ENCODE measurements at regions not wholly inside any gene's neighbourhood (a gene's known extent, or its start where the extent isn't known, plus 50 kb on each side); places are given as distances from the start of the nearest gene placed in this dataset.
A peak's percentile ranks its signal among the peaks of the same experiment; 100 is the strongest.

DNA sequence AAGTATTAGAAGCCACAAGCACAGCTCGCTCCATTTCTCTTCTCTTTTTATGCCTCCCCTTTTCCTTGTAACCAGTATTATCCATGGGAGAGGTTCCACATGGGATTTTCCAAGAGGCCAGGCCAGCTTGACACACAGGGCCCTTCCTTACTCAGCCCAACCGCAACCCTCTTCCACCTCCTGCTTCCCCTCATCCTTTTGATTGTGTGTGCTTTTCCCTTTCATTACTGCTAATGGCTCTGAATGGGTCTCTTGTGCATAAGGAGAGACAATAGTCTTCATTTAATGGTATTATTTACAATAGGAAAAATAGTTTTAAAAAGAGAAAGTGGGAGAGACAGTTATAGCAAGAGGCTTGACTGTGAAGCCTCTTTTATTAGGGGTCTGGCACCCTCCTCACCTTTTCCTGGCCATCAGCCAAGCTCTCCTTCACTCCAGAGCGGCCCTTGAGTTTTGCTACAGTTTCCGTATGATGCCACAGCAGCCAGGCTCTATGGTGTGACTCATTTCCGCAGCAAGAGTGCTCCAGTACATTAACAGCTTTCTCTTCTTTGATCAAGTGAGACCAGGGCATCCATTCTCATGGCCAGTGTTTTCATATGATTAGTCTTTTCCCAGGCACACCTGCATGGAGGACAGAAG lies 579.5 kb downstream of the TFAP2B start (continued):
- TF ChIP-seq, protein P1, sequence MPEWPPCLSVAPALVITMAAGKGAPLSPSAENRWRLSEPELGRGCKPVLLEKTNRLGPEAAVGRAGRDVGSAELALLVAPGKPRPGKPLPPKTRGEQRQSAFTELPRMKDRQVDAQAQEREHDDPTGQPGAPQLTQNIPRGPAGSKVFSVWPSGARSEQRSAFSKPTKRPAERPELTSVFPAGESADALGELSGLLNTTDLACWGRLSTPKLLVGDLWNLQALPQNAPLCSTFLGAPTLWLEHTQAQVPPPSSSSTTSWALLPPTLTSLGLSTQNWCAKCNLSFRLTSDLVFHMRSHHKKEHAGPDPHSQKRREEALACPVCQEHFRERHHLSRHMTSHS (tag by site-specific recombination; IDR thresholded peaks at IDR 0.05) = no peak
- TF ChIP-seq ZNF830 (tag by site-specific recombination; IDR thresholded peaks at IDR 0.05; ENCODE audit: low read depth) (no peak), OVOL3 (tag by site-specific recombination; IDR thresholded peaks at IDR 0.05) (no peak), ZNF623 (tag by site-specific recombination; IDR thresholded peaks at IDR 0.05) (no peak), WT1 (tag by site-specific recombination; IDR thresholded peaks at IDR 0.05) (no peak), ZNF792 (tag by site-specific recombination; IDR thresholded peaks at IDR 0.05) (no peak), ZNF202 (tag by site-specific recombination; IDR thresholded peaks at IDR 0.05; ENCODE audit: borderline replicate concordance) (no peak)
- TF ChIP-seq, protein P2, sequence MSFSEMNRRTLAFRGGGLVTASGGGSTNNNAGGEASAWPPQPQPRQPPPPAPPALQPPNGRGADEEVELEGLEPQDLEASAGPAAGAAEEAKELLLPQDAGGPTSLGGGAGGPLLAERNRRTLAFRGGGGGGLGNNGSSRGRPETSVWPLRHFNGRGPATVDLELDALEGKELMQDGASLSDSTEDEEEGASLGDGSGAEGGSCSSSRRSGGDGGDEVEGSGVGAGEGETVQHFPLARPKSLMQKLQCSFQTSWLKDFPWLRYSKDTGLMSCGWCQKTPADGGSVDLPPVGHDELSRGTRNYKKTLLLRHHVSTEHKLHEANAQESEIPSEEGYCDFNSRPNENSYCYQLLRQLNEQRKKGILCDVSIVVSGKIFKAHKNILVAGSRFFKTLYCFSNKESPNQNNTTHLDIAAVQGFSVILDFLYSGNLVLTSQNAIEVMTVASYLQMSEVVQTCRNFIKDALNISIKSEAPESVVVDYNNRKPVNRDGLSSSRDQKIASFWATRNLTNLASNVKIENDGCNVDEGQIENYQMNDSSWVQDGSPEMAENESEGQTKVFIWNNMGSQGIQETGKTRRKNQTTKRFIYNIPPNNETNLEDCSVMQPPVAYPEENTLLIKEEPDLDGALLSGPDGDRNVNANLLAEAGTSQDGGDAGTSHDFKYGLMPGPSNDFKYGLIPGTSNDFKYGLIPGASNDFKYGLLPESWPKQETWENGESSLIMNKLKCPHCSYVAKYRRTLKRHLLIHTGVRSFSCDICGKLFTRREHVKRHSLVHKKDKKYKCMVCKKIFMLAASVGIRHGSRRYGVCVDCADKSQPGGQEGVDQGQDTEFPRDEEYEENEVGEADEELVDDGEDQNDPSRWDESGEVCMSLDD (tag by site-specific recombination; IDR thresholded peaks at IDR 0.05) = no peak

GRCh38 chr6:51398793-51399192 lies 580.1 kb downstream of the TFAP2B start:
- Histone ChIP-seq H3K36me3 (ENCODE audit: control insufficient read depth in 2 of 2, insufficient read depth in 1 of 2, low read length in 2 of 2) (no peaks in the 10 kb centered on the region), H3K4me3 (ENCODE audit: low read depth, low read length) (no peak overlapping the region), H3K27ac (ENCODE audit: extremely low read depth, low read depth, low read length) (no peak overlapping the region), H3K9me3 (ENCODE audit: control insufficient read depth, insufficient read depth, low read depth, low read length) (no peaks in the 10 kb centered on the region), H3K4me1 (ENCODE audit: control insufficient read depth, insufficient read depth, low read length) (no peaks in the 10 kb centered on the region)
- CTCF ChIA-PET = interaction anchor here (0.8 kb wide), 1 partner anchor 845 kb away, joined by 4 read pairs; no protein-coding TSS in a partner anchor
- POLR2A ChIA-PET = no interaction called here
- no peak for TF ChIP-seq ZNF596 (tag by site-specific recombination; IDR thresholded peaks at IDR 0.05)
- no peak for TF ChIP-seq ZNF626 (tag by site-specific recombination; IDR thresholded peaks at IDR 0.05)
- no peak for TF ChIP-seq ZNF544 (tag by site-specific recombination; IDR thresholded peaks at IDR 0.05)
- TF ChIP-seq, protein P3, sequence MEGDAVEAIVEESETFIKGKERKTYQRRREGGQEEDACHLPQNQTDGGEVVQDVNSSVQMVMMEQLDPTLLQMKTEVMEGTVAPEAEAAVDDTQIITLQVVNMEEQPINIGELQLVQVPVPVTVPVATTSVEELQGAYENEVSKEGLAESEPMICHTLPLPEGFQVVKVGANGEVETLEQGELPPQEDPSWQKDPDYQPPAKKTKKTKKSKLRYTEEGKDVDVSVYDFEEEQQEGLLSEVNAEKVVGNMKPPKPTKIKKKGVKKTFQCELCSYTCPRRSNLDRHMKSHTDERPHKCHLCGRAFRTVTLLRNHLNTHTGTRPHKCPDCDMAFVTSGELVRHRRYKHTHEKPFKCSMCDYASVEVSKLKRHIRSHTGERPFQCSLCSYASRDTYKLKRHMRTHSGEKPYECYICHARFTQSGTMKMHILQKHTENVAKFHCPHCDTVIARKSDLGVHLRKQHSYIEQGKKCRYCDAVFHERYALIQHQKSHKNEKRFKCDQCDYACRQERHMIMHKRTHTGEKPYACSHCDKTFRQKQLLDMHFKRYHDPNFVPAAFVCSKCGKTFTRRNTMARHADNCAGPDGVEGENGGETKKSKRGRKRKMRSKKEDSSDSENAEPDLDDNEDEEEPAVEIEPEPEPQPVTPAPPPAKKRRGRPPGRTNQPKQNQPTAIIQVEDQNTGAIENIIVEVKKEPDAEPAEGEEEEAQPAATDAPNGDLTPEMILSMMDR (tag by site-specific recombination; IDR thresholded peaks at IDR 0.05) = 0 out of 2 replicates have a peak, but pooled peaks have one; percentile 8
- no peak for TF ChIP-seq ZNF76 (tag by site-specific recombination; IDR thresholded peaks at IDR 0.05; ENCODE audit: borderline replicate concordance, low read depth)
- TF ChIP-seq ZNF398 (tag by site-specific recombination; IDR thresholded peaks at IDR 0.05) = no peak
- TF ChIP-seq KLF1 (tag by site-specific recombination; IDR thresholded peaks at IDR 0.05) = no peak

DNA sequence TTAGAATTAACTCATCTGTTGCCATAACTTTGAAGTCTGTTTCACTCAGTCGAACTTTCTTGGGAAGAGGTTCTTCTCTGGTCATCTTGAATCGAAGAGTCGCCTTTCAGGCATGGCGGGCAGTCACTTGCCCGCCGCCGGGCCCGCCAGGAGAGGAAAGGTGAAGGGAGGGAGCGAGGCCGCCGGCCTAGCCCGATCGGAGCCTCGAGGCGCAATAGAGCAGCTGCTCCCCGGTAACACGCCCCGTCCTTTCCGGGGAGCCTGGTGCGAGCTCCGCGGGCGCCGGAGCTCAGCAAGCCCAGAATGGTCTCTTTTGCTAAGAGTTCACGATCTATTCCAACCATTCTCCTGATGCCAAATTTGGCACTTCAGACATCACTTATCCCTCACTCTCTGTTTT lies 591.8 kb downstream of the TFAP2B start:
- H3K36me3 ChIP-seq (ENCODE audit: control insufficient read depth in 2 of 2, insufficient read depth in 1 of 2, low read length in 2 of 2) = no peaks in the 10 kb centered on the region
- H3K9me3 ChIP-seq (ENCODE audit: control insufficient read depth, insufficient read depth, low read depth, low read length) = no peaks in the 10 kb centered on the region
- H3K4me1 ChIP-seq (ENCODE audit: control insufficient read depth, insufficient read depth, low read length) = no peaks in the 10 kb centered on the region
- H3K4me3 ChIP-seq (ENCODE audit: low read depth, low read length) = no peak overlapping the region
- ChIA-PET CTCF (interaction anchor here (0.5 kb wide), 1 partner anchor 516 kb away, joined by 4 read pairs; no protein-coding TSS in a partner anchor), POLR2A (no interaction called here)
- H3K27ac ChIP-seq (ENCODE audit: extremely low read depth, low read depth, low read length) = no peak overlapping the region
- TF ChIP-seq ZNF121 (tag by site-specific recombination; IDR thresholded peaks at IDR 0.05) = no peak
- no peak for TF ChIP-seq KLF16 (tag by site-specific recombination; IDR thresholded peaks at IDR 0.05)
- no peak for TF ChIP-seq ZNF202 (tag by site-specific recombination; IDR thresholded peaks at IDR 0.05; ENCODE audit: borderline replicate concordance)
- TF ChIP-seq ZNF211 (tag by site-specific recombination; IDR thresholded peaks at IDR 0.05; ENCODE audit: low read depth) = no peak
- no peak for TF ChIP-seq TRIM28 (IDR thresholded peaks at IDR 0.05; ENCODE audit: borderline replicate concordance, low read length)
- TF ChIP-seq ZBTB11 (tag by site-specific recombination; conservative IDR thresholded peaks at IDR 0.05; ENCODE audit: low read depth) = no peak
- TF ChIP-seq KLF8 (tag by site-specific recombination; IDR thresholded peaks at IDR 0.05) = no peak
- no peak for TF ChIP-seq ZNF302 (tag by site-specific recombination; IDR thresholded peaks at IDR 0.05; ENCODE audit: low read depth)

Data from HEK293 (cell line).